H1 (cell line): ENCODE measurements at regions not wholly inside any gene's neighbourhood (a gene's known extent, or its start where the extent isn't known, plus 50 kb on each side); places are given as distances from the start of the nearest gene placed in this dataset.

Experiments
- CTCF ChIA-PET: fragments of 300-600 bp; sonication (Branson Sonifier 250); formaldehyde crosslinking; loops from one replicate; lab custom pipeline; 2021; ENCODE audit not compliant: partially characterized antibody; lab: Charles Lee
- POLR2A ChIA-PET: fragments of 300-600 bp; sonication (Branson Sonifier 250); formaldehyde crosslinking; loops from one replicate; lab custom pipeline; 2021; ENCODE audit warnings: inconsistent platforms; ENCODE audit not compliant: partially characterized antibody; lab: Charles Lee
- DNase-seq, 2 experiments: peaks; one replicate each; pipeline versions ENCODE4 v3.0.0 to v3.0.0-alpha.2; 2010 to 2022; ENCODE audit warnings: low spot score in 2 of 2, low read depth in 1 of 2, mixed read lengths in 1 of 2
- FAIRE-seq: peaks from 2 replicates; lab custom pipeline; 2011; peaks lifted over from hg19 to GRCh38; lab: Jason Lieb, UNC
- H2AFZ ChIP-seq: 2 replicates; pipeline ENCODE4 v1.8.1; 2012; ENCODE audit warnings: low read length, inconsistent platforms
- H2AK5ac ChIP-seq: 2 replicates; pipeline ENCODE4 v1.6.1; 2013; ENCODE audit warnings: low read depth, low read length
- H2BK120ac ChIP-seq: replicated peaks from 2 replicates; pipeline ENCODE3; 2013; ENCODE audit warnings: low read depth, low read length, inconsistent platforms
- H2BK12ac ChIP-seq: 2 replicates; pipeline ENCODE4 v1.6.1; 2013; ENCODE audit warnings: low read depth, low read length
- H2BK15ac ChIP-seq: 2 replicates; pipeline ENCODE4 v1.6.1; 2013; ENCODE audit warnings: low read length
- H2BK20ac ChIP-seq: 2 replicates; pipeline ENCODE4 v1.6.1; 2013; ENCODE audit warnings: low read length
- H2BK5ac ChIP-seq: 2 replicates; pipeline ENCODE4 v1.6.1; 2013; ENCODE audit warnings: low read depth, low read length
- H3K14ac ChIP-seq: 2 replicates; pipeline ENCODE4 v1.6.1; 2013; ENCODE audit warnings: inconsistent platforms; ENCODE audit not compliant: insufficient read length
- H3K18ac ChIP-seq: 2 replicates; pipeline ENCODE4 v1.6.1; 2013; ENCODE audit warnings: low read length; ENCODE audit errors: extremely low read depth
- H3K23ac ChIP-seq: 2 replicates; pipeline ENCODE4 v1.6.1; 2013; ENCODE audit warnings: inconsistent platforms; ENCODE audit not compliant: insufficient read length
- H3K23me2 ChIP-seq: 2 replicates; pipeline ENCODE4 v1.6.1; 2013; ENCODE audit warnings: low read depth, low read length
- H3K27ac ChIP-seq: 2 replicates; pipeline ENCODE4 v1.6.1; 2011; ENCODE audit warnings: low read depth, low read length, inconsistent platforms
- H3K27me3 ChIP-seq, 4 experiments: replicated peaks in 1 of 4; 1 replicate in 1 of 4; 2 replicates in 3 of 4; pipeline versions ENCODE4 v1.6.1 to v1.8.1; 2011 to 2013; ENCODE audit warnings: low read length in 3 of 4, mild to moderate bottlenecking in 3 of 4, inconsistent platforms in 2 of 4, mixed read lengths in 2 of 4, moderate library complexity in 1 of 4; ENCODE audit not compliant: control insufficient read depth in 3 of 4, insufficient read depth in 3 of 4; ENCODE audit errors: extremely low read depth in 1 of 4
- H3K36me3 ChIP-seq, 4 experiments: 2 replicates each; pipeline versions ENCODE4 v1.6.1 to v1.8.1; 2011 to 2013; ENCODE audit warnings: mild to moderate bottlenecking in 4 of 4, low read length in 3 of 4, moderate library complexity in 2 of 4, control low read depth in 1 of 4, inconsistent platforms in 1 of 4; ENCODE audit not compliant: insufficient read depth in 4 of 4, control insufficient read depth in 2 of 4
- H3K4ac ChIP-seq: replicated peaks from 2 replicates; pipeline ENCODE3; 2013; ENCODE audit warnings: low read length, low read depth, mixed read lengths, inconsistent platforms; ENCODE audit not compliant: insufficient read length
- H3K4me1 ChIP-seq, 4 experiments: replicated peaks in 1 of 4; 1 replicate in 1 of 4; 2 replicates in 3 of 4; pipeline versions ENCODE4 v1.6.1 to v1.8.1; 2011 to 2013; ENCODE audit warnings: low read length in 3 of 4, inconsistent platforms in 2 of 4, mixed read lengths in 1 of 4; ENCODE audit not compliant: insufficient read depth in 4 of 4, control insufficient read depth in 3 of 4
- H3K4me2 ChIP-seq, 2 experiments: 2 replicates each; pipeline versions ENCODE4 v1.6.1 to v1.8.1; 2011 to 2013; ENCODE audit warnings: low read depth in 2 of 2, low read length in 2 of 2, control low read depth in 1 of 2, inconsistent platforms in 1 of 2, mild to moderate bottlenecking in 1 of 2; ENCODE audit not compliant: insufficient read depth in 1 of 2
- H3K4me3 ChIP-seq, 4 experiments: fragments of 200-600, 300-600 bp in 1 of 4; sonication (generic), shearing (Covaris generic), sonication (Bioruptor Twin) in 1 of 4; 2 replicates each; pipeline versions ENCODE4 v1.5.1 to v1.8.1; 2011 to 2016; ENCODE audit warnings: low read length in 4 of 4, low read depth in 3 of 4, control low read depth in 2 of 4, inconsistent platforms in 2 of 4, mild to moderate bottlenecking in 2 of 4, mixed read lengths in 1 of 4, moderate library complexity in 1 of 4; ENCODE audit not compliant: insufficient read depth in 2 of 4; ENCODE audit errors: extremely low read depth in 1 of 4
- H3K56ac ChIP-seq: replicated peaks from 2 replicates; pipeline ENCODE3; 2013; ENCODE audit warnings: low read depth, mild to moderate bottlenecking, mixed read lengths, low read length, inconsistent platforms; ENCODE audit not compliant: insufficient read length
- H3K79me1 ChIP-seq: 2 replicates; pipeline ENCODE4 v1.6.1; 2013; ENCODE audit warnings: low read depth, low read length, control low read depth
- H3K79me2 ChIP-seq, 2 experiments: 2 replicates each; pipeline versions ENCODE4 v1.6.1 to v1.8.1; 2012 to 2013; ENCODE audit warnings: low read length in 2 of 2, mild to moderate bottlenecking in 2 of 2, inconsistent platforms in 1 of 2; ENCODE audit not compliant: insufficient read depth in 2 of 2, control insufficient read depth in 1 of 2
- H3K9ac ChIP-seq, 4 experiments: replicated peaks in 1 of 4; 1 replicate in 1 of 4; 2 replicates in 3 of 4; pipeline versions ENCODE4 v1.6.1 to v1.8.1; 2011 to 2013; ENCODE audit warnings: low read depth in 3 of 4, low read length in 3 of 4, control low read depth in 2 of 4, mild to moderate bottlenecking in 2 of 4, moderate library complexity in 2 of 4, inconsistent platforms in 1 of 4; ENCODE audit errors: extremely low read depth in 1 of 4
- H3K9me3 ChIP-seq, 2 experiments: 2 replicates each; pipeline versions ENCODE4 v1.6.1 to v1.8.1; 2012 to 2013; ENCODE audit warnings: mild to moderate bottlenecking in 2 of 2, moderate library complexity in 2 of 2, control low read depth in 1 of 2, inconsistent platforms in 1 of 2, low read depth in 1 of 2, low read length in 1 of 2, mixed read lengths in 1 of 2; ENCODE audit not compliant: insufficient read depth in 2 of 2
- H4K20me1 ChIP-seq, 2 experiments: replicated peaks in 1 of 2; 2 replicates each; pipeline versions ENCODE3 to v1.8.1; 2011 to 2013; ENCODE audit warnings: inconsistent platforms in 2 of 2, low read length in 2 of 2, mild to moderate bottlenecking in 1 of 2; ENCODE audit not compliant: insufficient read depth in 2 of 2, control insufficient read depth in 1 of 2
- H4K5ac ChIP-seq: 2 replicates; pipeline ENCODE4 v1.6.1; 2013; ENCODE audit warnings: low read length, low read depth, mixed read lengths, inconsistent platforms; ENCODE audit not compliant: insufficient read length
- H4K8ac ChIP-seq: 2 replicates; pipeline ENCODE4 v1.8.0; 2013; ENCODE audit warnings: mild to moderate bottlenecking, moderate library complexity, low read length, inconsistent platforms; ENCODE audit not compliant: insufficient read depth; ENCODE audit errors: extremely low read depth
- H4K91ac ChIP-seq: replicated peaks from 2 replicates; pipeline ENCODE3; 2013; ENCODE audit warnings: low read length, mixed read lengths, inconsistent platforms; ENCODE audit not compliant: insufficient read length
- ASH2L ChIP-seq: fragments of 200-600, 300-600 bp; sonication (generic); IDR thresholded peaks from one replicate; pipeline ENCODE4 v1.7.1; 2017; ENCODE audit warnings: low read length
- BRCA1 ChIP-seq: IDR thresholded peaks from 2 replicates; pipeline ENCODE4 v1.6.1; 2012; ENCODE audit warnings: low read depth, low read length, improper control_type of control experiment
- CTBP2 ChIP-seq: IDR thresholded peaks from 2 replicates; pipeline ENCODE4 v1.7.0; 2011; ENCODE audit warnings: borderline replicate concordance, mild to moderate bottlenecking, moderate library complexity, mixed read lengths, low read length; ENCODE audit not compliant: insufficient read depth, insufficient read length
- HDAC2 ChIP-seq, 2 experiments: fragments of 300-600 bp in 1 of 2; sonication (generic) in 1 of 2; IDR thresholded peaks; 2 replicates each; pipeline ENCODE4 v1.6.1; 2011 to 2012; ENCODE audit warnings: low read depth in 2 of 2, low read length in 2 of 2, mild to moderate bottlenecking in 2 of 2, moderate library complexity in 2 of 2, borderline replicate concordance in 1 of 2, inconsistent platforms in 1 of 2
- KDM5A ChIP-seq: fragments of 200-600 bp; IDR thresholded peaks from 2 replicates; pipeline ENCODE4 v1.7.1; 2012; ENCODE audit warnings: mild to moderate bottlenecking, low read length, inconsistent platforms, mixed read lengths
- NRF1 ChIP-seq: IDR thresholded peaks from 2 replicates; pipeline ENCODE4 v1.6.1; 2011; ENCODE audit warnings: mild to moderate bottlenecking, low read depth, low read length, improper control_type of control experiment
- PHF8 ChIP-seq: fragments of 200-600 bp; sonication (generic); conservative IDR thresholded peaks from 2 replicates; pipeline ENCODE4 v1.7.1; 2012; ENCODE audit warnings: low read depth, mild to moderate bottlenecking, inconsistent platforms, low read length, moderate library complexity
- RBBP5 ChIP-seq: IDR thresholded peaks from 2 replicates; pipeline ENCODE4 v1.7.1; 2012; ENCODE audit warnings: low read depth, mild to moderate bottlenecking, inconsistent platforms, low read length, moderate library complexity, borderline replicate concordance
- SAP30 ChIP-seq: fragments of 300-600 bp; sonication (generic); IDR thresholded peaks from 2 replicates; pipeline ENCODE4 v1.7.1; 2012; ENCODE audit warnings: low read length, moderate library complexity, mild to moderate bottlenecking, inconsistent platforms; ENCODE audit not compliant: insufficient read depth, insufficient replicate concordance
- SIN3A ChIP-seq, 2 experiments: IDR thresholded peaks in 1 of 2; conservative IDR thresholded peaks in 1 of 2; 2 replicates each; pipeline ENCODE4 v1.6.1; 2011 to 2012; ENCODE audit warnings: low read length in 2 of 2, improper control_type of control experiment in 1 of 2, low read depth in 1 of 2, mild to moderate bottlenecking in 1 of 2
- SP1 ChIP-seq: IDR thresholded peaks from 2 replicates; pipeline ENCODE4 v1.6.1; 2011; ENCODE audit warnings: low read depth, low read length
- USF2 ChIP-seq: IDR thresholded peaks from 2 replicates; pipeline ENCODE4 v1.6.1; 2011; ENCODE audit warnings: low read length, improper control_type of control experiment
- WGBS, 2 experiments: shearing (Covaris generic) in 1 of 2; methylation state at CpG; one replicate each; pipeline versions ENCODE4 v1.1.6 to v1.1.7; 2013 to 2015; ENCODE audit warnings: low lambda C conversion rate in 2 of 2, mixed read lengths in 2 of 2, inconsistent platforms in 1 of 2, low coverage in 1 of 2, missing lambda C conversion rate in 1 of 2; ENCODE audit not compliant: insufficient replicate concordance in 2 of 2, insufficient coverage in 1 of 2, insufficient read length in 1 of 2; ENCODE audit errors: extremely low coverage in 1 of 2, missing lambda C conversion rate in 1 of 2; 5-methylcytosine and 5-hydroxymethylcytosine counted together

- H3K79me2 ChIP-seq = no peaks in the 10 kb centered on the region
- no peak overlapping the region for H4K91ac ChIP-seq
- H2AK5ac ChIP-seq = no peak overlapping the region; the same call in 1 of the 2 replicates
- H3K9ac ChIP-seq = no peak overlapping the region
- H3K23ac ChIP-seq = no peak overlapping the region
- H3K14ac ChIP-seq = no peak overlapping the region
- no peak overlapping the region for H2BK15ac ChIP-seq
- no peak overlapping the region for H3K27ac ChIP-seq
- H3K36me3 ChIP-seq = no peaks in the 10 kb centered on the region
- no peak overlapping the region for H3K18ac ChIP-seq
- H3K4ac ChIP-seq = no peak overlapping the region
- H2BK20ac ChIP-seq = no peak overlapping the region
- H3K56ac ChIP-seq = no peak overlapping the region
- DNase-seq = no peak
- FAIRE-seq = no peak
- no peaks in the 10 kb centered on the region for H3K79me1 ChIP-seq
- H3K27me3 ChIP-seq = no peaks in the 10 kb centered on the region
- H2BK5ac ChIP-seq = no peak overlapping the region
- no peak overlapping the region for H4K5ac ChIP-seq
- ChIA-PET CTCF (interaction anchor here (1.2 to 13.3 kb wide), 7 partner anchors 11 to 184 kb away, joined by 3 to 115 read pairs (median 7); no protein-coding TSS in a partner anchor), POLR2A (interaction anchor here (1.4 kb wide), 1 partner anchor 187 kb away, joined by 3 read pairs; the partner anchor contains the start of gene VEGFA)
- H3K23me2 ChIP-seq = no peaks in the 10 kb centered on the region
- no peak overlapping the region for H3K4me3 ChIP-seq
- H2BK120ac ChIP-seq = no peak overlapping the region
- H3K4me1 ChIP-seq = peaks cover 0 to 5% (median 0%) of the 10 kb centered on the region in 4 experiments; a peak in 1 of 7 replicates
- no peak overlapping the region for H3K4me2 ChIP-seq
- no peak overlapping the region for H2AFZ ChIP-seq
- H4K8ac ChIP-seq = no peak overlapping the region
- no peak overlapping the region for H2BK12ac ChIP-seq
- WGBS, 2 experiments = 70% methylated on average over 3 of the region's 3 CpGs; no CpG with 5 or more reads in 1 of the 2 experiments
- H3K9me3 ChIP-seq = no peaks in the 10 kb centered on the region
- H4K20me1 ChIP-seq = no peaks in the 10 kb centered on the region
- TF ChIP-seq USF2 (no peak), HDAC2 (IDR thresholded peaks at IDR 0.05; ENCODE audit: borderline replicate concordance in 1 of 2, low read depth in 2 of 2, low read length in 2 of 2) (no peak), KDM5A (no peak), CTBP2 (no peak), SAP30 (no peak), SP1 (no peak), SIN3A (conservative IDR thresholded peaks at IDR 0.05 in 1 of 2, IDR thresholded peaks at IDR 0.05 in 1 of 2; ENCODE audit: low read depth in 1 of 2, low read length in 2 of 2) (no peak), BRCA1 (no peak), RBBP5 (no peak), ASH2L (no peak), PHF8 (no peak), NRF1 (no peak)
These were observed 170.0 kb downstream of the MRPL14 start for GRCh38 chr6:43957273-43957672.
